GM18873 (cell line): ENCODE measurements at regions not wholly inside any gene's neighbourhood (a gene's known extent, or its start where the extent isn't known, plus 50 kb on each side); places are given as distances from the start of the nearest gene placed in this dataset.
"Not testable (repeated sequence)": the region's sequence is repeated elsewhere in the genome, so short reads cannot be mapped to it uniquely, and the experiment has no call there.

Source experiments
- ATAC-seq: cut with Tn5 transposase; IDR thresholded peaks from one replicate; pipeline ENCODE4 v1.9.1; 2021; ENCODE audit warnings: mild to moderate bottlenecking, moderate library complexity, moderate number of reproducible peaks; ENCODE audit not compliant: unreplicated experiment, low FRiP score

DNA sequence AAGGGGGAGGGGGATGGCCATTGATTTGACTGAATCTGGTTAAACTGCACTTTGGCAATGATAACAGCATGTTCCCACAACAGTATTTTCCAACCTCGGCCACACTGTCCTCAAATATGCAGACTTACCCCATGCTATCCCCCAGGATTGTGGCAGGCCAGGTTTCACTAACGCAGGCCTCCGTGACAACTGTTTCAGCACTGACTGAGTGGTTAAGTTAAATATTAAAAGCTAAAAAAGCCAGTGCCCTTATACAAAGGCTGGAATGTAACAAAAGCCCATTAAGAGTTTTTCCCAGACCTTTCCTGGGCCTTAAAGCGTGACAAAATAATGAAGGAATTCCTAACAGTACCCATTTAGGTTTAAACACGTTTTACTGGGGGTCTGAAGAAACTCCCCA lies 202.9 kb downstream of the USP25 start:
- no peak for ATAC-seq

DNA sequence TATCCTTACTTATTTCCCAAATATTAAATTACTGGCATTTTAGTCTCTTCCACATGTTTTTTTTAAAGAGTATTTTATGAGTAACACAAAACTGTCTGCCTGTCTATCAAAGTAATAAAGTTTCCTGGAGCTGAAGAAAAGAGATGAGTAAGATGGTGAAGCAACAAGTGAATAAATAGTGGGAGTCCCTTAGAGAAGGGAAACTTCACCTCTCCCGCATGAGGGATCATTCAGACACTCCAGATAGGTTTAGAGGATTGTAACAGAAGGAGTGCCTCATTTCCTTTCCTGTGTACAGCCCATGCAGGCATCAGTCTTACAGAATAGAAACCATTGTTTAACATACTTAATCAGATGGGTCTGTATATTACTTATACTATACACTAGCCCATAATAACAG lies 205.7 kb downstream of the USP25 start:
- no peak for ATAC-seq

DNA sequence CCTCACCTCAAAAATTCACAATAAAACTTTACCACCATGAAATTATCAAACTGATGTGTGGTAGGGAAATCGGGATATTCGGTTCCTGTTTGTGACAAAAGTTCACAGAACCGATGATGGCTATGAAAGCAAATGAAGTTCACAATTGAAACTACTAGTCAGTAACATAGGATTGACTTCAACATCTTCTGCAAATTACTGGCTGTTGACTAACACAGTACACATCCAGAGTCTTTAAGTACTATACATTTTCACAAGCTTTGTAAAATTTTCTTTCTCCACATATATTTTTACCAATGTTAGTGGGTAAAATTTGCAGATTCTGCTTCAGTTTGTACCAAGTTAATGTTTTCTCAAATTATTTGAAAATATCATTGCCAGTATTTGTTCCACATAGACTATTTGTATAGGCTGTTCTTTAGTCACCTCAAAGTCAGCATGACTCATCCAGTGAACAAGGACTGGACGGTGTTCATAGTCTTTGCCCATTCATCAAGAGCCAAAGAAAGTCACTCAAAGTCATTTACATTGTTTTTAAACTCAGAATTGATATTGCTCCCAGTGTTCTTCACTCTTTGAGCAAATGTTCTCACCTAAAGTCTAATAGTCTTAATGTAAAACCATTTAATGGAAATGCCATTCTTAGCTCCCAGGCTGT lies 213.4 kb downstream of the USP25 start:
- no peak for ATAC-seq

DNA sequence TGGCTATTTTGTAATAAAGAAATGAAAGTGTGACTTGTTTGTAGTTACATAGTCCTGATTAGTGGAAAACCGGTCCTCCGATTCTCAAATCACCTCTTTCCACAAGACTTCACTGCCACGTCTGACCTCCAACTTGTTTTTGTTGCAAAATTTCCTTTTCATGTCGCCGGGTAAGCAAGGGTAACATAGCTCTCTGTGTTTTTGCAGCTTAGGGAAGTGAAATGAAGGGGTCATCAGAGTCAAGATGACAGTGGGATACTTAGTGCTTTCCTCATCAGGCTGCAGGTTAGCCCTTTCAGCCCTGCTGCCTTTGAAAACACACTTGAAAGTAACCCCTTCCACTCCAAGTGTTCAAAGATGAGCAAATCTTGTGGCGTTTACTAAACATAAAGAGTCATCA lies 217.9 kb downstream of the USP25 start:
- no peak for ATAC-seq

GRCh38 chr21:15953551-15954116 lies 223.9 kb downstream of the USP25 start:
- ATAC-seq, result no peak

- no peak for ATAC-seq
These were observed 234.6 kb downstream of the USP25 start for GRCh38 chr21:15964236-15964855.

GRCh38 chr21:15966231-15966630 lies 236.4 kb downstream of the USP25 start:
- ATAC-seq, result no peak

DNA sequence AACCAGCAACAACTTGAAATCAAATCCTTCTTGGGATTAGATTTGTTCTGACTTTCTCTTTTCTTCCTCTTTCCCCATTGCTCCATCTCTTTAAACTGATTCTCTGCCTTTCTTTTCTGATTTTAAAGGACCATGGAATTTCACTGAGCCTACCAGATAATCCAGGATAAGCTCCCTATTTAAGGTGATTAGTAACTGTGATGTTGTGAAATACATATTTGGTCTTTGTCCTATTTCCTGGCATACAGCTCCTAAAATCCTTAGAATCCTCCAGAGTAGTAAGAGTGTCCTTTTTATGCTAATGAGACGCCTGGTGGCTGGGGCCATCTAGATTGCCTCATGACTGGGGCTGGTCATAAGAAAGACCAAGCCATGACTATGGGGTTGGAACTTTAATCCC lies 236.9 kb downstream of the USP25 start:
- ATAC-seq, result no peak

DNA sequence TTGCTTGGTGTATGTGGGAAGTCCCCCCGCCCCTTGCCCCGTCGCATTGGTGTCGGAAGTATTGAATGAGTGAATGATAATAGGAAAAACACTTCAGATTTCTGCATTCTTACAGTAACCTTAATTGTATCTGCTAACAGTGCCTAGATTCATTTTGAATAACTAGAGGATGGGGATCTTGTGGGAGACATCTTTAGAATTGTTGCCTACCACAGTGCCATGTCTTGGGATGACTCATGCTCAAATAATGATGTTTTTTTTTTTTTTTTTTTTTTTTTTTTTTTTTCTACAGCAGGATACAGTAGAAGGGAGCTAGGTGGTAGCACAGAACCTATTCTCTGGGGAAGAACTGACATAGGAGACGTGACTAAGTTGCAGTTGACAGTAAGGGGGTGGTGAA lies 237.9 kb downstream of the USP25 start:
- ATAC-seq, result no peak

DNA sequence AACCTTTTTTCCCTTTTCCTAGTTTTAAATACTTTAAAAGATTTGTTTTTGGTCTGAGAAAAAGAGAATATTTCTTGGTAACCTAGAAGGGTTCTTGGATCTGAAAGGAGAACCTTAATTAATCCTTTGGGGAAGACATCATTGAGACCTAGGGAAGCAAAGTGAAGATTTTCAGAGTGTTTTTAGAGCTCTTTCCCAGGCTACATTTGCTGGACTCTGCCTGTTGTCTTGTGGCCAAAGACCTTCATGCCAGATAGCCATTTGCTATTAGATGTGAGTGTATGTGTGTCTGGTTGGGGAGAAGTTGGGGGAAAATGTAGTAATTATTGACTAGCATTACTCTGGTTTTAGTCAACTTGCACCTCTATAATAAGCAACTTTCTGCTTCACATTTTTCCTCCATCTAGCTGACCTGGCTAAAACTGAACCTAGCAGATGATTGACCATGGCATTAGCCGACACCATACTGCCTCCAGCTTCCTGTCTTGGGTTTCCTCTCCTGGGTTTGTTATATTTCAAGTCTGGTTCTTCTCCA lies 239.1 kb downstream of the USP25 start:
- no peak for ATAC-seq

GRCh38 chr21:15976807-15977206 lies 247.0 kb downstream of the USP25 start:
- no peak for ATAC-seq

DNA sequence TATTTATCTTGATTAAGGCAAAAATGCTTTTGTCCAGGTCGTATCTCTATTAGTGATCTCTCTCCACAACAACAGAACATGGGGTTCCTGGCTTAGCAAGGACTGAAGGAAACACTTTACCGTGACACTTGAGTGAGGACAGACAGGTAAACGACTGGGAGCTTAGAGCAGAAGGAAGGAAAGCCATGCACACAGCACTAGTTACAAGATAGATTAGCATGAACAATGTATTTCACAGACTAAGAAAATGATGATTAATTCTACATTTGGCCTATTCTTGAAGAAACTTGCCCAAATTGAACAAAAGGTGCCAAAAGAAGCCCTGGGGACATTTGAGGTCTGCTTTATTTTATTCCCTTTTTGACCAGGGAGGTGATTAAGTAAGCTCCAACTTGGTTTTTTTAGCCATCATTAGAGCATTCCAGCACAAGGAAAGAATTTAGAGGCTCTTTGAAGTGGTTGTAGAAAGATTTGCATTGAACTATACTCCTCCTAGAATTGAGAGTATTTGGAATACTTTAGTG lies 248.5 kb downstream of the USP25 start:
- no peak for ATAC-seq

DNA sequence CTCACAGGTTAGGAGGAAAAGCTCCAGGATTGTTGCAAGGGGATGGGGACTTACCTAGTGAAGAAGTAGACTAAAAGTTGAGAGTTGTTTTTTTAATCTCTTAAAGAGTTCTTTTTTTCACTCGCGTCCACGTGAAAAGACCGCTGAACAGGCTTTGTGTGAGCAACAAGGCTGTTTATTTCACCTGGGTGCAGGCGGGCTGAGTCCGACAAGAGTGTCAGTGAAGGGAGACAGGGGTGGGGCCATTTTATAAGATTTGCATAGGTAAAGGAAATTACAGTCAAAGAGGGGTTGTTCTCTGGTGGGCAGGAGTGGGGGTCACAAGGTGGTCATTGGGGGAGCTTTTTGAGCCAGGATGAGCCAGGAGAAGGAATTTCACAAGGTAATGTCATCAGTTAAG lies 249.7 kb downstream of the USP25 start:
- not testable (repeated sequence) for ATAC-seq

GRCh38 chr21:15986277-15986676 lies 256.5 kb downstream of the USP25 start:
- ATAC-seq, result no peak

DNA sequence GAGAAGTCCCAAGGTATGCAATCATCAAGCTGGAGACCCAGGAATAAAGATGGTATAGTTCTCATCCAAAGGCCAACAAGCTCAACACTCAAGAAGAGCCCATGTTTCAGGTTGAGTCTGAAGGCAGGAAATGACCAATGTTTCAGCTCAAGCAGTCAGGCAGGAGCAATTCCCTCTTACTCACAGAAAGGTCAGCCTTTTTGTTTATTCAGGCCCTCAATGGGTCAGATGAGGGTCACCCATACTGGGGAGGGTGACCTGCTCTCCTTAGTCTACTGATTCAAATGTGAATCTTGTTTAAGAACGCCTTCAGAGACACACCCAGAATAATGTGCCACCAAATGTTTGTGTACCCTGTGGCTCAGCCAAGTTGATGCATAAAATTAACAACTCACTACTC lies 262.4 kb downstream of the USP25 start:
- no peak for ATAC-seq

DNA sequence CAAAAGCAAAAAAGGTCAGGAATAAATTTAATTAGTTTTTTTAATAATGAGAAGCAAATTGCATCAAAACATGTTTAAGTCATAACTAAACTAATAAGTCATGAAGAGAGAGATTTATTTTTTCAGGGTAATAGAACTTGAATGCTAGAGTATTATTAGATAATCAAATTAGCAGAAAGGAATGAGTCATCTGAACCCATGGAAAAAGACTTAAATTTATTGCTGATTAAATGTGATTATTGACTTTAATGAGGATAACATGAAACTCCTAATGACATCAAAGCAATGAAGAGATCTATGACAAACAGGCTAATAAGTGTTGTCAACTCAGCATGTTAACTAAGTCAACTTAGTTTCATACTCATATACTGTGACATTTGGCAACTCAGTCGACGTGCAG lies 264.2 kb downstream of the USP25 start:
- ATAC-seq, result no peak

DNA sequence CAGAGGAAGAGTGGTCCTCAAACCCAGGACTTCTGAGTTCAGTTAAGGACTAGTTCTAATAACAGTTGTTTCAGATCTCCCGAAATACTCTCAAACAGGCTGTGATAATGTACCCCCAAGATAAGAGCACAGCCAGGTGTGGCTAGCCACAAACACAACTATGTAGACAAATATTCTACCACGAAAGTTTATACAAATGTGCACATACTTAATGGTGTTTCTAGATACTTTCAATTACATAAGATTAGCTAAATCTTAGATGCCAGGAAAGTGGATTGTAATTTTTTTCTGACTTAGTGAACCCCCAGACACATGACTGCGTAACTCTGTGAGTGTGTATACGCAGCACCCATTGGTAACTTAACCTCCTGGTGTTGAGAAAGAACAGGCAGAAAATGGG lies 270.0 kb downstream of the USP25 start:
- ATAC-seq, result no peak

DNA sequence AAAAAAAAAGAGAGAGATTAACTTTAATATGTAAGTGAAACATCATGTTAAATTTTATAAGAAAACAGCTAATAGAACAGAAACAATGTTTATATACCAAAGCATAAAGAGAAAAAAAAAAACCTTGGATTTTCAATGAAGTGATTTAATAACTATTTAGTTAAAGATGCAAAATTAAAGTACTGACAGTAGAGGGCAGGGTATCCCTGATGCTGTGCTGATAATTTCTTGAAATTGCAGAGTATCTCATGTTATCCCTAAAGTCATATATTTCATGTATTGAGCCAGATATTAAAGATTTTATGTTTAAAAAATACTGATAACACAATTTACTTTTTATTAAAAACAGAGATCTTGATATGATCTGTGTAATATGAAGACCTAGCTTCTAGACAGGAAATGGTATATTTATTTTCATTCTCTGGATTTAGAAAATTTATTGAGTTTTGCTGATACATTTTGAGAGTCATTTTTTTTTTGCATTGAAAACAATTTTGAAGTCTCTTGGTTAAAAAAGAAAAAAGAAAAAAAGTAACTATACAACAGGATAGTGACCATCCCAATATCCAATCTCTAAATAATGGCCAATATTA lies 273.2 kb downstream of the USP25 start:
- no peak for ATAC-seq

- ATAC-seq, result no peak
These were observed 274.3 kb downstream of the USP25 start for GRCh38 chr21:16004086-16004485.

DNA sequence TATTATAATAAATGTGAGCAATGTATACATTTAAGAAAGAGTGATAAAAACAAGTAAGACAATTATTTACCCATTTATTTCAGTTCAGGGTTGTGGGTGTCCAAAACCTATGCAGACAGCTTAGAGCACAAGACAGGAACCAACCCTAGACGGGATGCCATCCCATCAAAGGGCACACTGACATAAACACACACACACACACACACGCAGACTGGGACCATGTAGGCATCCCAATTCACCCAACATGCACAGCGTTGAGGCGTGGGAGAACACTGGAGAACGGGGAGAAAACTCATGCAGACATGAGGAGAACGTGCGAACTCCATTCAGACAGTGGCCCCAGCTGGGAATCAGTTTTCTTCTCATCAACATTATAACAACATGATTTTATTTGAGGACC lies 274.7 kb downstream of the USP25 start:
- no peak for ATAC-seq

DNA sequence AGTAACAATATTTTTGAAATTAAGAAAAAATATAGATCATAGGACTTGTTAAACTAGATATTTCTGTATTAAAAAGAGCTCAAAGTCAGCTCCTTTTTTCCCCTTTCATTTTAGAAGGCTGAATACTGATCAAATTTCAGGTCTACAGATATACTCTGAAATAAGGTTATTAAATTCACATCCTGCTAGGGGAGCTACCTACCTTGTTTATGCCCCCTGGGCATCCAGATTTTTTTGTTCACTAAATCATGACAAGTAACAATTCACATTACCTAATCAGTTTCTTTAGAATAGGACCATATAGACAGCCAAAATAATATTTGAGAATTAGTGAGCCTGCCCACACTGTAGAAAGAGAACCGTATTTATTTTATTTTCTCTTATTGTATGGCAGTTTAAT lies 276.2 kb downstream of the USP25 start:
- ATAC-seq, result no peak
